Naive thymus-derived CD8-positive, alpha-beta T cell (primary cell): ENCODE measurements at regions not wholly inside any gene's neighbourhood (a gene's known extent, or its start where the extent isn't known, plus 50 kb on each side); places are given as distances from the start of the nearest gene placed in this dataset.

Experiments used
- ATAC-seq, 2 donors: fragments of 150-1000 bp; cut with Tn5 transposase in 1 of 2; sonication (Bioruptor Pico), chemical (Tn5 transposase) in 1 of 2; 1 replicate in 1 of 2; 2 replicates in 1 of 2; pipeline ENCODE4 v1.10.0; 2021; ENCODE audit warnings: mild to moderate bottlenecking in 2 of 2, moderate library complexity in 2 of 2
- POLR2A ChIA-PET: fragments of 350-600 bp; sonication (Branson Sonifier 250); formaldehyde crosslinking; loops from one replicate; lab custom pipeline; 2021; ENCODE audit warnings: antibody characterized with exemption; lab: Charles Lee
- DNase-seq, 10 donors: peaks; one replicate each; pipeline versions ENCODE4 v3.0.0 to v3.0.0-alpha.2; 2020 to 2022
- H3K27ac Mint-ChIP-seq, 10 donors: one replicate each; pipeline ENCODE4 v1.8.0; 2020 to 2022; ENCODE audit warnings: mild to moderate bottlenecking in 10 of 10, mixed read lengths in 10 of 10, moderate library complexity in 4 of 10, inconsistent platforms in 1 of 10
- H3K27me3 Mint-ChIP-seq, 5 donors: one replicate each; pipeline ENCODE4 v1.8.0; 2021 to 2022; ENCODE audit warnings: mixed read lengths in 5 of 5
- H3K36me3 Mint-ChIP-seq, 3 donors: one replicate each; pipeline ENCODE4 v1.8.0; 2020 to 2022; ENCODE audit warnings: mixed read lengths in 3 of 3, mild to moderate bottlenecking in 2 of 3, inconsistent platforms in 1 of 3
- H3K4me1 Mint-ChIP-seq, 4 donors: one replicate each; pipeline ENCODE4 v1.8.0; 2021 to 2022; ENCODE audit warnings: mixed read lengths in 4 of 4
- H3K4me3 Mint-ChIP-seq, 10 donors: one replicate each; pipeline ENCODE4 v1.8.0; 2020 to 2022; ENCODE audit warnings: mild to moderate bottlenecking in 10 of 10, mixed read lengths in 10 of 10, moderate library complexity in 6 of 10, inconsistent platforms in 1 of 10
- H3K9me3 Mint-ChIP-seq, 9 donors: one replicate each; pipeline ENCODE4 v1.8.0; 2020 to 2022; ENCODE audit warnings: mixed read lengths in 9 of 9, mild to moderate bottlenecking in 3 of 9, inconsistent platforms in 1 of 9, moderate library complexity in 1 of 9

GRCh38 chr10:33746836-33747268, 412.4 kb upstream of the NRP1 start:
- Mint-ChIP-seq H3K9me3 (no peaks in the 10 kb centered on the region), H3K27me3 (no peaks in the 10 kb centered on the region), H3K4me3 (no peak overlapping the region), H3K4me1 (peaks cover 0 to 8% (median 0%) of the 10 kb centered on the region in 4 donors), H3K27ac (no peak overlapping the region), H3K36me3 (no peaks in the 10 kb centered on the region)
- POLR2A ChIA-PET = no interaction called here
- DNase-seq = no peak
- no peak for ATAC-seq

- POLR2A ChIA-PET = no interaction called here
- Mint-ChIP-seq H3K4me3 (no peak overlapping the region), H3K36me3 (no peaks in the 10 kb centered on the region), H3K4me1 (peaks cover 0 to 8% (median 0%) of the 10 kb centered on the region in 4 donors), H3K27ac (no peak overlapping the region), H3K27me3 (no peaks in the 10 kb centered on the region), H3K9me3 (no peaks in the 10 kb centered on the region)
- ATAC-seq (no peak), DNase-seq (no peak)
These were observed 411.7 kb upstream of the NRP1 start for GRCh38 chr10:33746186-33746585.

- peaks cover 0 to 1% (median 0%) of the 10 kb centered on the region in 9 donors for H3K9me3 Mint-ChIP-seq
- peaks cover 0 to 8% (median 0%) of the 10 kb centered on the region in 4 donors for H3K4me1 Mint-ChIP-seq
- no peaks in the 10 kb centered on the region for H3K36me3 Mint-ChIP-seq
- POLR2A ChIA-PET = no interaction called here
- H3K4me3 Mint-ChIP-seq = no peak overlapping the region
- H3K27me3 Mint-ChIP-seq = no peaks in the 10 kb centered on the region
- ATAC-seq (no peak), DNase-seq (no peak)
- no peak overlapping the region for H3K27ac Mint-ChIP-seq
These were observed 409.0 kb upstream of the NRP1 start for GRCh38 chr10:33743429-33743857.

- Mint-ChIP-seq H3K4me3 (no peak overlapping the region), H3K27me3 (peaks cover 0 to 8% (median 2%) of the 10 kb centered on the region in 5 donors), H3K27ac (no peak overlapping the region), H3K9me3 (peaks cover 0 to 3% (median 0%) of the 10 kb centered on the region in 9 donors), H3K36me3 (no peaks in the 10 kb centered on the region), H3K4me1 (peaks cover 0 to 2% (median 0%) of the 10 kb centered on the region in 4 donors)
- DNase-seq (no peak), ATAC-seq (no peak)
- POLR2A ChIA-PET = no interaction called here
These were observed 404.6 kb upstream of the NRP1 start for GRCh38 chr10:33739031-33739430.

GRCh38 chr10:33735464-33735923, 401.0 kb upstream of the NRP1 start:
- ATAC-seq = no peak
- no peaks in the 10 kb centered on the region for H3K36me3 Mint-ChIP-seq
- peaks cover 5 to 15% (median 11%) of the 10 kb centered on the region in 5 donors for H3K27me3 Mint-ChIP-seq
- no peaks in the 10 kb centered on the region for H3K4me1 Mint-ChIP-seq
- no peak for DNase-seq
- POLR2A ChIA-PET = no interaction called here
- no peak overlapping the region for H3K4me3 Mint-ChIP-seq
- H3K27ac Mint-ChIP-seq = no peak overlapping the region
- peaks cover 0 to 3% (median 0%) of the 10 kb centered on the region in 9 donors for H3K9me3 Mint-ChIP-seq

GRCh38 chr10:33734393-33735155, 400.1 kb upstream of the NRP1 start:
- H3K9me3 Mint-ChIP-seq = peaks cover 0 to 3% (median 0%) of the 10 kb centered on the region in 9 donors
- H3K27me3 Mint-ChIP-seq = peaks cover 5 to 24% (median 13%) of the 10 kb centered on the region in 5 donors

GRCh38 chr10:33733058-33733457, 398.6 kb upstream of the NRP1 start:
- ATAC-seq (no peak), DNase-seq (no peak)
- POLR2A ChIA-PET = no interaction called here
- H3K36me3 Mint-ChIP-seq = no peaks in the 10 kb centered on the region
- no peaks in the 10 kb centered on the region for H3K4me1 Mint-ChIP-seq
- peaks cover 0 to 3% (median 0%) of the 10 kb centered on the region in 9 donors for H3K9me3 Mint-ChIP-seq
- no peak overlapping the region for H3K4me3 Mint-ChIP-seq
- H3K27ac Mint-ChIP-seq = no peak overlapping the region
- H3K27me3 Mint-ChIP-seq = peaks cover 5 to 27% (median 13%) of the 10 kb centered on the region in 5 donors

More at GRCh38 chr10:33734393-33735155, 400.1 kb upstream of the NRP1 start:
- no peaks in the 10 kb centered on the region for H3K36me3 Mint-ChIP-seq
- no peak for DNase-seq
- H3K27ac Mint-ChIP-seq = peak overlapping the region in 1 of 10 donors; percentile 4
- peak overlapping the region in 1 of 10 donors; percentile 16 for H3K4me3 Mint-ChIP-seq
- ATAC-seq = no peak
- no peaks in the 10 kb centered on the region for H3K4me1 Mint-ChIP-seq
- POLR2A ChIA-PET = no interaction called here

- POLR2A ChIA-PET = no interaction called here
- Mint-ChIP-seq H3K36me3 (no peaks in the 10 kb centered on the region), H3K9me3 (peaks cover 0 to 3% (median 0%) of the 10 kb centered on the region in 9 donors), H3K27me3 (peaks cover 5 to 27% (median 13%) of the 10 kb centered on the region in 5 donors), H3K4me3 (no peak overlapping the region), H3K27ac (no peak overlapping the region), H3K4me1 (no peaks in the 10 kb centered on the region)
- no peak for DNase-seq
- ATAC-seq = no peak
These were observed 397.8 kb upstream of the NRP1 start for GRCh38 chr10:33732161-33732680.

- ATAC-seq (no peak), DNase-seq (no peak)
- Mint-ChIP-seq H3K4me1 (no peaks in the 10 kb centered on the region), H3K9me3 (peaks cover 0 to 2% (median 0%) of the 10 kb centered on the region in 9 donors), H3K27ac (no peak overlapping the region), H3K27me3 (peaks cover 5 to 27% (median 15%) of the 10 kb centered on the region in 5 donors), H3K4me3 (no peak overlapping the region), H3K36me3 (no peaks in the 10 kb centered on the region)
- POLR2A ChIA-PET = no interaction called here
These were observed 396.9 kb upstream of the NRP1 start for GRCh38 chr10:33731322-33731721.

- DNase-seq = no peak
- Mint-ChIP-seq H3K9me3 (no peaks in the 10 kb centered on the region), H3K27me3 (peaks cover 2 to 23% (median 6%) of the 10 kb centered on the region in 5 donors), H3K27ac (no peak overlapping the region), H3K4me1 (no peaks in the 10 kb centered on the region), H3K4me3 (no peak overlapping the region), H3K36me3 (no peaks in the 10 kb centered on the region)
- no peak for ATAC-seq
- POLR2A ChIA-PET = no interaction called here
These were observed 391.0 kb upstream of the NRP1 start for GRCh38 chr10:33725430-33725829.

- no peak for DNase-seq
- Mint-ChIP-seq H3K36me3 (no peaks in the 10 kb centered on the region), H3K4me1 (no peaks in the 10 kb centered on the region), H3K27ac (no peak overlapping the region), H3K27me3 (peaks cover 0 to 11% (median 2%) of the 10 kb centered on the region in 5 donors), H3K4me3 (no peak overlapping the region), H3K9me3 (peaks cover 0 to 3% (median 0%) of the 10 kb centered on the region in 9 donors)
- no peak for ATAC-seq
- POLR2A ChIA-PET = no interaction called here
These were observed 388.7 kb upstream of the NRP1 start for GRCh38 chr10:33723181-33723580.

GRCh38 chr10:33722067-33722466, 387.6 kb upstream of the NRP1 start:
- H3K36me3 Mint-ChIP-seq = no peaks in the 10 kb centered on the region
- H3K9me3 Mint-ChIP-seq = peaks cover 0 to 3% (median 0%) of the 10 kb centered on the region in 9 donors
- H3K4me1 Mint-ChIP-seq = no peaks in the 10 kb centered on the region

GRCh38 chr10:33721509-33721908, 387.0 kb upstream of the NRP1 start:
- Mint-ChIP-seq H3K36me3 (no peaks in the 10 kb centered on the region), H3K27me3 (peaks cover 0 to 11% (median 2%) of the 10 kb centered on the region in 5 donors), H3K9me3 (peaks cover 0 to 3% (median 0%) of the 10 kb centered on the region in 9 donors), H3K4me3 (no peak overlapping the region), H3K4me1 (no peaks in the 10 kb centered on the region), H3K27ac (no peak overlapping the region)
- no peak for DNase-seq
- no peak for ATAC-seq
- POLR2A ChIA-PET = no interaction called here

More at GRCh38 chr10:33722067-33722466, 387.6 kb upstream of the NRP1 start:
- peaks cover 0 to 11% (median 2%) of the 10 kb centered on the region in 5 donors for H3K27me3 Mint-ChIP-seq
- H3K4me3 Mint-ChIP-seq = no peak overlapping the region
- POLR2A ChIA-PET = no interaction called here
- ATAC-seq (no peak), DNase-seq (no peak)
- peak overlapping the region in 1 of 10 donors; percentile 5 for H3K27ac Mint-ChIP-seq
